ENCODE measurements at regions not wholly inside any gene's neighbourhood (a gene's known extent, or its start where the extent isn't known, plus 50 kb on each side); places are given as distances from the start of the nearest gene placed in this dataset.

- no peak for DNase-seq (ENCODE audit: low read depth)
- no peak for TF ChIP-seq POLR2A (IDR thresholded peaks at IDR 0.05; ENCODE audit: extremely low read depth, insufficient read length)
- no peak for TF ChIP-seq MYC (IDR thresholded peaks at IDR 0.05; ENCODE audit: low read depth, low read length)
- no peak for TF ChIP-seq MAX (IDR thresholded peaks at IDR 0.05; ENCODE audit: low read depth, low read length)
- TF ChIP-seq CTCF (IDR thresholded peaks at IDR 0.05; ENCODE audit: low read depth, low read length), result no peak
- no peak overlapping the region for H3K4me3 ChIP-seq (ENCODE audit: low read depth, low read length)
These were observed 169.1 kb upstream of the B3GAT1 start for GRCh38 chr11:134581121-134581626.

GRCh38 chr11:134580610-134580975 is 168.6 kb upstream of the B3GAT1 start:
- TF ChIP-seq MAX (IDR thresholded peaks at IDR 0.05; ENCODE audit: low read depth, low read length) (no peak), CTCF (IDR thresholded peaks at IDR 0.05; ENCODE audit: low read depth, low read length) (no peak), MYC (IDR thresholded peaks at IDR 0.05; ENCODE audit: low read depth, low read length) (no peak)
- H3K4me3 ChIP-seq (ENCODE audit: low read depth, low read length), result no peak overlapping the region
- DNase-seq (ENCODE audit: low read depth), result no peak

GRCh38 chr11:134579724-134580609 is 167.9 kb upstream of the B3GAT1 start:
- TF ChIP-seq MYC (IDR thresholded peaks at IDR 0.05; ENCODE audit: low read depth, low read length), result no peak
- TF ChIP-seq POLR2A (IDR thresholded peaks at IDR 0.05; ENCODE audit: extremely low read depth, insufficient read length), result no peak
- TF ChIP-seq MAX (IDR thresholded peaks at IDR 0.05; ENCODE audit: low read depth, low read length), result no peak
- no peak for TF ChIP-seq CTCF (IDR thresholded peaks at IDR 0.05; ENCODE audit: low read depth, low read length)
- H3K4me3 ChIP-seq (ENCODE audit: low read depth, low read length), result no peak overlapping the region
- no peak for DNase-seq (ENCODE audit: low read depth)

- TF ChIP-seq POLR2A (IDR thresholded peaks at IDR 0.05; ENCODE audit: extremely low read depth, insufficient read length) (no peak), CTCF (IDR thresholded peaks at IDR 0.05; ENCODE audit: low read depth, low read length) (peak; percentile 26), MAX (IDR thresholded peaks at IDR 0.05; ENCODE audit: low read depth, low read length) (no peak), MYC (IDR thresholded peaks at IDR 0.05; ENCODE audit: low read depth, low read length) (no peak)
- peak; percentile 46 for DNase-seq (ENCODE audit: low read depth)
- H3K4me3 ChIP-seq (ENCODE audit: low read depth, low read length), result no peak overlapping the region
These were observed 167.0 kb upstream of the B3GAT1 start for GRCh38 chr11:134578807-134579723.

GRCh38 chr11:134577751-134578395 is 165.8 kb upstream of the B3GAT1 start:
- no peak for DNase-seq (ENCODE audit: low read depth)
- TF ChIP-seq POLR2A (IDR thresholded peaks at IDR 0.05; ENCODE audit: extremely low read depth, insufficient read length), result no peak
- TF ChIP-seq CTCF (IDR thresholded peaks at IDR 0.05; ENCODE audit: low read depth, low read length), result no peak
- no peak for TF ChIP-seq MYC (IDR thresholded peaks at IDR 0.05; ENCODE audit: low read depth, low read length)

More at GRCh38 chr11:134577751-134578395, 165.8 kb upstream of the B3GAT1 start:
- H3K4me3 ChIP-seq (ENCODE audit: low read depth, low read length), result no peak overlapping the region

All from NB4 (cell line).